NCI-H2227 (cell line): ENCODE measurements at regions not wholly inside any gene's neighbourhood (a gene's known extent, or its start where the extent isn't known, plus 50 kb on each side); places are given as distances from the start of the nearest gene placed in this dataset.

ENCODE experiments used
- DNase-seq: peaks from one replicate; lab custom pipeline; 2025; ENCODE audit not compliant: unreplicated experiment; lab: John Stamatoyannopoulos, UW

DNA sequence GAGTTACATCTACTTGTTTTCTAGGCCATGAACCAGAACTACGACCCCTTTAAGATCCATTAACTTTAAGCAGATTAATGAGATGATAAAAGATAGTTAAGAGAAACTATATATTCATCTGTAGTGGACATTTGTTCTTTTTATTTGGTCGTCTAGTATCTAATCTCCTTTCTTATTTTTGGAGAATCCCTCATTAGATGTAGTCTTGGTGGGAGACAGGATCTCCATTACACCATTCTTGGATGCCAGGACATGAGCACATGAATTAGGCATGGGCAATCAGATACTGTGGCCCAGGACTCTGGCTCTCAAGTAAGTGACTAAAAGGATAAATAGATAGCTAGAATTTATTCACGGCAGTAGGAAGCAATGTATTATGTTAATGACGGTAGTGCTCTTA lies 245.0 kb downstream of the ATP23 start:
- DNase-seq: no peak

DNA sequence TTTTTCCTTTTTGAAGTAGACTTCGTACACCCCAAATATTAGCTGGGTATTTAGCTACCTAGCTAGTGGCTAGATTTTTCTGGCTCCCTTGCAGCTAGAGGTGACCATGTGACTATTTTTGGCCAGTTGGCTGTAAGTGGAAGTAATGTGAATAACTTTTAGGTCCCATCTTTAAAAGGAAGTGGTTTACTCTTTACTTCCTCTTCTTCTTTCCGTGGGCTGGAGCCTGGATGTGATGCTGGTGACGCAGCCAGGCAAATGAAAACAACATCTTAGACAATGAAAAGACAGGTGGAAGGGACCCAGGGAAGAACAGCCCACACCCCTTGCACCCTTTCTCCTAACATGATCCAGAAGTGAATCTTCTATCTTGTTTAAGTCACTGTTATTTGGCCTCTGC lies 245.5 kb downstream of the ATP23 start:
- DNase-seq: no peak

- no peak for DNase-seq
Observed at GRCh38 chr12:58189030-58189429, 247.7 kb downstream of the ATP23 start.

DNA sequence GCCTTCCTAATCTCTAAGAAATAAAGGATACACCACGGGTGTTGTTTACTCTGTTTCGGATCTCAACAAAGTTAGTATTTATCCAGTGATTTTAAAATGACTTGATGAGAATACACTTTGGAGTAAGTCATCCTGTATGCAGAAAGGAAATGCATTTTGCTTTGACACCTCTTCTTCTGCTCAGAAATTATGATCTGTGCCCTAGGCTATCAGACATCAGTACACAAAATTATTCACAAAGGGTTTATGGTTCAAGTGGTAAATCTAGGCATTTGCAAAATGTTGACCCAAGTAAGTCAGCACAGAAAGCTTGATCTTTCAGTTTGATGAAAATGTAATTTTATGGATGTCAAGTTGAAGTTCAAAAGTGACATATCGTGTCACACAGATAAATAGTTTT lies 248.5 kb downstream of the ATP23 start:
- DNase-seq: no peak

DNA sequence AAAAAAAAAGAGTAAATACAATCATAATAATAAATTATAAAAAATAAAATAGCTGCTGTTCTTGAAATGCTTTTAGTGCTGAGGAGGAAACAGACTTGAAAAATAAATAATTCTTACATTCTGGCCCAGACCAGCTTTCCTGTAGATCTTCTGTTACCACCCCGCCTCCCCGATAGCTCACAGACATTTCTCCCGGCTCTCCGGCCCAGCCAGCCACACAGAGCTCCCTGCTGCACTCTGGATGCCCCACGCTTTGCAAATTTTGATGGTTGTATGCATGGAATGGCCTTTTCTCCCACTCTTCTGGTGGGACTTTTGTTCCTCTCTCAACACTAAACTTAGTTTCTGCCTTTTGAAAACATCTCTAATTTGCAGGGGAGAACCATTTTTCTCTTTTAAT lies 249.3 kb downstream of the ATP23 start:
- DNase-seq: no peak

DNA sequence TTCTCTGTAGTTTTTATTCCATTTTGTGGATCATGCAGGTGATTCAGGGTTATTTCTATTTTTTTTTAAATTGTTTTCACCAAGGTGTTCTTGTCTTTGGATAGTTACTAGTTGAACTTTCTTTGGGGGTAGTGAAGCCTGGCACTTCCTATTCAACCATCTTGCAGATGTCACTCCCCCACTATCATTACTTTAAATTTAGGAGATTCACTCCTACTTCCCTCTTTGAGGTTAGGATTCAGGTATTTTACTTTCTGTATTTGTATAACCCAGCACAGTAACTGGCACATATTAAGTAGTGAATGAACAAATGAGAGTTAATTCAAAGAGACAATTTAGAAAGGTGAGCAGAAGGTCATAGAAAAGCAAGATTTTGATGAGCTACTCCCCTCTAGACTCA lies 255.6 kb downstream of the ATP23 start:
- no peak for DNase-seq

GRCh38 chr12:58202933-58203718 lies 261.8 kb downstream of the ATP23 start:
- no peak for DNase-seq

- no peak for DNase-seq
Observed at GRCh38 chr12:58204071-58204470, 262.7 kb downstream of the ATP23 start.

DNA sequence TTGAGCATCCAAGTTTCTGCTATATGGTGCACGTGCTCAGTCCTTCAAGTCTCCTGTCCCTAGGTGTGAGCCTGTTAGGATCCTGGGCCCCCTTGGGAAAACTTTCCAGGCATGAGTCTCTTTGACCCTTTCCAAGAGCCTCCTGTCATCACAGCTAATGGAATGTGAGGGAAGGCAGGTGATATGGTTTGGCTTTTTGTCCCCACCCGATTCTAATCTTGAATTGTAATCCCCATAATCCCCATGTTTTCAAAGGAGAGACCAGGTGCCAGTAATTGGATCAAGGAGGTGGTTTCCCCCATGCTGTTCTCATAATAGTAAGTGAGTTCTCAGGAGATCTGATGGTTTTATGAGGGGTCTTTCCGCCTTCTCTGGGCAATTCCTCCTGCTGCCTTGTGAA lies 265.5 kb downstream of the ATP23 start:
- no peak for DNase-seq

DNA sequence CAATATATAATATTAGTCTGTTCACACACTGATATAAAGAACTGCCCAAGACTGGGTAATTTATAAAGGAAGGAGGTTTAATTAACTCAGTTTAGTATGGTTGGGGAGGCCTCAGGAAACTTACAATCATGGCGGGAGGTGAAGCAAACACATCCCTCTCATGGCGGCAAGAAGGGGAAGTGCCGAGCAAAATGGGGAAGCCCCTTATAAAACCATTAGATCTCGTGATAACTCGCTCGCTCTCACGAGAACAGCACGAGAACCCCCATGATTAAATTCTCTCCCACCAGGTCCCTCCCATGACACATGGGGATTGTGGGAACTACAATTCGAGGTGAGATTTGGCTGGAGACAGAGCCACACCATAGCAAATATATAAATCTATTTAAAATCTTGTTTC lies 269.8 kb downstream of the ATP23 start:
- DNase-seq: no peak

DNA sequence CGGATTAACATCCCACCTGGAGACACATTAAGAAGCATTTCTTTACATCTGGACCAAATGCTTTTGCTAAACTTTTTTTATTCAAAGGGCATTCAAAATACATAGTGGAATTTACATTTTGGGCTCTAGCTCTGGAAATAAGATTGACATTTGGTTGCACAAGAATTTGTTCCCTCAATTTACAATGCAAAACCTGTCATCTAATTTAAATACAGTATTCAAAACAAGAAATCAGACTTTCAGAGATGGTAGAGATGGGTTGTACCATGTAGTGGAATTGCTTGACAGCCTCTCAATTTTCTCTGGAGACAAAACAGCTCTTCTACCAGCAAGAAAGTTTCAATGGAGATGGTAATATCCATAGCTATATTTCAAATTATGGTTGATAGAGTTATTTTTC lies 275.8 kb downstream of the ATP23 start:
- DNase-seq: no peak

DNA sequence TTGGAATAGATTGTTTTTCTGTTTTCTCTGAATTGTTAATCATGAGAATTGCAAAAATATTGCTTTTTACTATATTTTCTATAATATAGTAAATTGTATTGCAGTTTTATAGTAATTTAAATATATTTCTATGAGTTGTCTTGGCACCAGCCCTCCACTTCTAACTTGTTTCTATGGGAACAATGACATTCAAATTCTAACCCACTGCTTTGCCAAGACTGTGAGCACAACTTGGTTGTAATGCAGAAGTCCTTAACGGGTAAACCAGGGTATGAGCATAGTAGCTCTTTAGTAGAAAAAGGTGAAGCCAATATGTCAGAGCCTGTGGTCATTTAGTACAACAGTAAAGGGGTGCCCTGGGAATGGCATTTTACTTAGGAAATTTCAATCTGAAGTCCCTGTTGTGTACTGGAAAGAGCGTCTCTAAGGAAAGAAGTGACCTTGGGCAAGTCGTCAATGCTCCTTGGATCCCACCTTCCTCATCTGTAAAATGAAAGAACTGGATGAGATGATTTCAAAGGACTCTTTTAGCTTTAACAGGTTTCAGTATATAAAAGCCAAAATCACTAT lies 283.3 kb downstream of the ATP23 start:
- no peak for DNase-seq

- DNase-seq: no peak
Observed at GRCh38 chr12:58225203-58225877, 284.0 kb downstream of the ATP23 start.

- no peak for DNase-seq
Observed at GRCh38 chr12:58233886-58234285, 292.5 kb downstream of the ATP23 start.

DNA sequence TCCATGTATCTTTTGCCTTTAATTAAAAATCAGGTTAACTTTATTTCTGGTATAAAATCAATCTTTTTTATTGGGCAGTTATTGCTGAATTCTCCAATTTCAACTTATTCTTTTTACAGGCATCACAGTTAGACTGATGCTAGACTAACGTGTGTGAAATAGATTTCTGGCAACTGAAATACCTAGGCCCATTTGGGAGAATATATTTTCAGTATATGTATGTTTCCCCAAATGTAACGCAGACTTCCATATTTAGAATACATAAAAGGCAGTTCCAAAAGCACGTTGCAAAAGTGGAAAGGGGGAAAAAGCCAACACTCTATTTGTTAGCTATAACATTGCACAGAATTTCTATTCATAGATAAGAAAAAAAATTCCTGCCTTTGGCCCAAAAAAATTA lies 297.0 kb downstream of the ATP23 start:
- no peak for DNase-seq

DNA sequence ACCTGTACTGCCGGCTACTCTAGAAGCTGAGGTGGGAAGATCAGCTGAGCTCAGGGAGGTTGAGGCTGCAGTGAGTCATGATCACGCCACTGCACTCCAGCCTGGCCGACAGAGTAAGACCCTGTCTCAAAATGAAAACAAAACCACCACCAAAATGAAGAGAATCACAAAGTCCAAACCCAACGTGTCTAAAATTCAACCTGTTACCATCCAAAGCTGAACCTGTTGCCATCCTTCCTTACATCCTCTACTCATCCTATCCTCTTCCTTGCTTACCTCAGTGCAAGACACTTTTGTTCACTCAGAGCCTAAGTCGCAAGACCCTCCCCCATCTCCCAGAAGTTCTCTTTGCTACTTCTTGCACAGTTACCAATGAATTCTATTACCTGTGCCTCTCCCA lies 299.7 kb downstream of the ATP23 start:
- DNase-seq: no peak

GRCh38 chr12:58242796-58243630 lies 301.6 kb downstream of the ATP23 start:
- no peak for DNase-seq

DNA sequence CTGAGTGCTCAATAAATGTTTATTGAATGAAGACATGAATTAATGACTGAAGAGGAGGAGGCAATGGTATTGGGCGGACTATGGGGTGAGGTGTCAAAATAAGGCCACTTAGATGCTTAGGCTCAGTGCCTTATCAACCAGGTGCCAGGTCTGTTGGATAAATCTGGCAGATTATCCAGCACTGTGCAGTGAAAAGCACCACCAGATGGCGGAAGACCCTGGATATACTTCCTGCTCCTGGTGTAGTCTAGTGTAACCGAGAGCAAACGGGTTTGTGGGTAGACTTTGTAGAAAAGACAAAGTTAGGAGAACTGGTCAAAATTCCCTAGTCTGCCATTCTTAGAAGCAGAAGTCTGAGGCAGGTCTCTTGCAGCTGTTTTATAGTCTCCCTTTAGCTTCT lies 306.3 kb downstream of the ATP23 start:
- no peak for DNase-seq

DNA sequence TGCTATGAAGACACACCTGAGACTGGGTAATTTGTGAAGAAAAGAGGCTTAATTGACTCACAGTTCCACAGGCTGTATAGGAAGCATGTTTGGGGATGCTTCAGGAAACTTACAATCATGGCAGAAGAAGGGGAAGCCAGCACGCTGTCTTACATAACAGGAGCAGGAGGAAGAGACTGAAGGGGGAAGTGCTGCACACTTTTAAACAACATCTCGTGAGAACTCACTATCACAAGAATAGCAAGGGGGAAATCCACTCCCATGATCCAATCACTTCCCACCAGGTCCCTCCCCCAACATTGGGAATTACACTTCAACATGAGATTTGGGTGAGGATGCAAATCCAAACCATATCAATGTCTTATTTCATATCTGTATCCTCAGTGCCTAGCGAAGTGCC lies 307.2 kb downstream of the ATP23 start:
- DNase-seq: no peak

GRCh38 chr12:58249610-58250009 lies 308.2 kb downstream of the ATP23 start:
- no peak for DNase-seq

DNA sequence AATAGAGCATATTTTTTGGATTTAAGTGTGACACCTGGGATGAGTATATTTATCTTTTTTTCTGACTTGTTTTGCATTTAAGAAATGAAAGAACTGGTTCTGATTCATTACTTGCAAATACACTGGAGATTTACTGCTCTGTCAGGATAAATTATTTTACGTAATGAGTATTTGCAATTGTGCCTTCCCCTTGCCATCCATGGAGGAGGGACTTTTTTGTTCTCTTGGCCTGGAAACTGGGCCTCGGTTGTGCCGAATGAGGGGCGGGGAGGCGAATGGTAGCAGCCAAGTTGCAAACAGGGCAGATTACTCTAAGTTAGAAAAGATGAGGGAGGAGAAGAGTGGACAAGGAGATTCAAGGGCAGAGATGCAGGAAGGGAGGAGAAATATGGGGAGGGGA lies 308.7 kb downstream of the ATP23 start:
- no peak for DNase-seq

DNA sequence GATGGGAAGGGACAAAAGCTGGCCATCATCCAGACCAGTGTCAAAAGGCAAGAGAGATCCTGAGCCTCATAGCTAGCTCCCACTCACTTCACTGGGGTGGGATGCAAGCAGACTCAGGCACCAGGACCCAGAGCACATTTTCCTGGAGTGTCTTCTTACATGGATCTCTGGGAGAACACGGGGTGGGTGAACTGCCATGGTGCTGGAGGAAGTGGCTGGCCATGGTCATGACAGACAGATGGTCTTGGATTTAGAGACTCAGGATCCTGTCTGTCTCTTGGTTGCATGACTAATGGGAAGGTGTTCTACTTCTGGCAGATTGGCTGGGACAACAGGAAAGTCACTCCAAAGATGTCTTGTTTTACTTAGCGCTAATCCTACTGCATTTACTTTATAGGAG lies 311.5 kb downstream of the ATP23 start:
- DNase-seq: no peak
